ENCODE measurements at regions not wholly inside any gene's neighbourhood (a gene's known extent, or its start where the extent isn't known, plus 50 kb on each side); places are given as distances from the start of the nearest gene placed in this dataset.

DNA sequence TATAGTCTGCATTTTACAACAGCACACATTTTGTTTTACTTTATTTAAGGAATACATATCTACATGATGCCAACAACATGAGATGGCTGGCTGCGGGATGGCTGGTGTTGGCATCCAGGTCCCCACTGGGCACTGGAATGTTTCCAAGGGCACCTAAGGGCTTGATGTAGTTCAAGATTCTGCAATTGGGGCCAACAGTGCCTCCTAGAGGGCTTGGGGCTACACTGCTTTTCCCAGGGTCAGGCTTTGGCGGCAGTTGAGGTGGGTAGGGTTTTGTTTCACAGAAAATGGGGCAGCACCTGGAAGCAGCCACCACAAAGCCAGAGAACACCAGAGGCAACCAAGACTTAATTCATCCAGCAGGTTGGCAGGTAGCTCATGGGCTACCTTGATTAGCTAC is 166.7 kb upstream of the PRNP start:
- H3K4me1 Mint-ChIP-seq = no peaks in the 10 kb centered on the region
- no peaks in the 10 kb centered on the region for H3K36me3 Mint-ChIP-seq
- peaks cover 0 to 5% (median 0%) of the 10 kb centered on the region in 7 donors for H3K9me3 Mint-ChIP-seq
- peaks cover 13 to 44% (median 30%) of the 10 kb centered on the region in 3 donors for H3K27me3 Mint-ChIP-seq
- H3K4me3 Mint-ChIP-seq = no peak overlapping the region
- DNase-seq (no peak), ATAC-seq (ENCODE audit: low read depth in 2 of 2) (no peak)
- no peak overlapping the region for H3K27ac Mint-ChIP-seq

DNA sequence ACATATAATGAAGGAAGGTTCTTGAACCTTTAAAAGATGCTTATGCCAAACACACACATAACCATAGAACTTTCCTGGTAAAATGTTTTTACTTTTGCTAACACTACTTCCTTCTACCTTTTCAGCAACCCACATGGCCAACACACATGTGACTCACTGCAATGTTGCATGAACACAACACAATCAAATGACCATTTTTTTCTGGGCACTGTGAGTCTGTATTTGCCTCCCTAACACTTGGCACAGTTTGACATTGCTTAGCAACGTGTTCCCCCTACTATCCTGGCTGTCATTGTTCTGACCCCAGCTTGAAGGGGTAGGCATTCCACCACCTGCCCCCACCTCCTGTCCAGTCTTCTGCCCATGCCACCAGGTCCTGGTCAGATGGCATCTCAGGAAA is 169.4 kb upstream of the PRNP start:
- Mint-ChIP-seq H3K27me3 (peaks cover 18 to 52% (median 47%) of the 10 kb centered on the region in 3 donors), H3K9me3 (peaks cover 0 to 4% (median 0%) of the 10 kb centered on the region in 7 donors), H3K4me1 (no peaks in the 10 kb centered on the region), H3K36me3 (no peaks in the 10 kb centered on the region), H3K4me3 (no peak overlapping the region), H3K27ac (no peak overlapping the region)
- ATAC-seq (ENCODE audit: low read depth in 2 of 2) (no peak), DNase-seq (no peak)

DNA sequence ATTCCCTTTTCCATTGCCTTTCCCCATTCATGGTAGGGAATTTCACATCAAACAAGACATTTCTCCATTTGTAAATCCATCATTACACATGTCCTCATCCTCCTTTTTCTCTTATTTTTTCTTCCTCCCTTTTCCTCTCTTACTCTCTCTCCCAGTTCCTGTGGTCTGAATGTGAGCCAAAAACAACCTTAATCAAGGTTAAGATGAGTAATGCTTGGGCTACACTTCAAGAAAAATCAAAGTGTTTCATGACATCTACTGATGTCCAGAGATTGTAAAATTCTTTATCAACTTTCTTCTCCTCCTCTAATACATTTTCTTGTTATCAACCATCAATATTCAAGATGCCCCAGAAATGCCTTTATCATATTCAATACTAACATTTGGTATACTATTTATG is 172.5 kb upstream of the PRNP start:
- H3K36me3 Mint-ChIP-seq = peaks cover 0 to 3% of the 10 kb centered on the region in 2 donors
- H3K27ac Mint-ChIP-seq = peak overlapping the region in 1 of 6 donors; percentile 7
- DNase-seq (no peak), ATAC-seq (ENCODE audit: low read depth in 2 of 2) (no peak)
- no peaks in the 10 kb centered on the region for H3K4me1 Mint-ChIP-seq
- peaks cover 18 to 52% (median 52%) of the 10 kb centered on the region in 3 donors for H3K27me3 Mint-ChIP-seq
- no peak overlapping the region for H3K4me3 Mint-ChIP-seq
- peaks cover 0 to 17% (median 11%) of the 10 kb centered on the region in 7 donors for H3K9me3 Mint-ChIP-seq

DNA sequence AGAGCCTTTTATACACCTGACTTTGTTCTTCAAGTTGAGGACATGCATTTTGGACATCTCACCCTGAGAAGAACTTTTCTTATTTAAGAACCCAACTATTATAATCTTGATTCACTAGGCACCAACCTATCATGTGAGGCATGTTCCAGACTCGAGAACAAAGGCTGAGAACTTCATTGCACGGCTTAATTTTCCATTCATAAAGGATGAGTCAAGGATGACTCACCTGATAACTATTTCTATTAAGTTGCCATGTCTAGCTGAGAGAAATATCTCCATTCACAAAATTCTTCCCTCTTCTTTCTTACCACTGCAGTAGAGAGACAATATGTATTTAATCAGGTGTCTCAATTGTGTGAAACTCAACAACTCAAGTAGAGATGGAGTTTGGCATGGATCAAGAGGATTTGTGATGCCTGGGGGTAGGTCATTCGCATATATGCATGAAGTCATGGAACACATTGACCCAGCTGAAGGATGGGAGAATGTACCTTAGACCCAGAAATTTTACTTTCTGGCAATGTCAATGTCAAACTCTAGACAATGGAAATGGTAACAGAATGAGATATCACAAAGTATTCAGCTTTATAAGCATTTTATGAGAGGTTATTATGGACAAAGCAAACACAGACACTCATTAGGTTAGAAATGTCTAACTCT is 173.2 kb upstream of the PRNP start:
- peaks cover 0 to 21% (median 11%) of the 10 kb centered on the region in 7 donors for H3K9me3 Mint-ChIP-seq
- peaks cover 18 to 48% (median 45%) of the 10 kb centered on the region in 3 donors for H3K27me3 Mint-ChIP-seq
- no peak overlapping the region for H3K4me3 Mint-ChIP-seq
- H3K36me3 Mint-ChIP-seq = peaks cover 0 to 3% of the 10 kb centered on the region in 2 donors
- no peaks in the 10 kb centered on the region for H3K4me1 Mint-ChIP-seq
- DNase-seq = no peak
- ATAC-seq (ENCODE audit: low read depth in 2 of 2) = no peak
- H3K27ac Mint-ChIP-seq = no peak overlapping the region

DNA sequence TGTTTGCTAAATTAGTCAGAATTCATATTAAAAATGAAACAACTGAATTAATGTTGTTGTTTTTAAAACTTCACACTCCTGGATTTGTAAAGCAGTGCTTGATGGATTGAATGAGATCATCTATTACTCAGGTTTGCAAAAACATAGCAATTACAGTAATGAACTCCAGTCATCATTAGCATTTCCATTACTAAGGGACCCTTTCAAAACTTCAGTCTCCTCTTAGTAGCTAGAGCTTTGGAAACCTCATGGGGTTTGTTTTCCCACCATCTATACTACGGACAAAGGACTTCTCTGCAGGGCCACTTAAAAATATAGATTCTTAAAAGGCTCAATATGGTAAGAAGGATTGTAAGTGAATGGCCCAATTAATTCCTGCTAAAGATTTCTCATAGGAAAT is 174.5 kb upstream of the PRNP start:
- no peak overlapping the region for H3K27ac Mint-ChIP-seq
- no peak overlapping the region for H3K4me3 Mint-ChIP-seq
- peaks cover 0 to 3% of the 10 kb centered on the region in 2 donors for H3K36me3 Mint-ChIP-seq
- ATAC-seq (ENCODE audit: low read depth in 2 of 2) (no peak), DNase-seq (no peak)
- H3K4me1 Mint-ChIP-seq = no peaks in the 10 kb centered on the region
- H3K27me3 Mint-ChIP-seq = peaks cover 14 to 41% (median 36%) of the 10 kb centered on the region in 3 donors
- H3K9me3 Mint-ChIP-seq = peaks cover 0 to 21% (median 15%) of the 10 kb centered on the region in 7 donors

DNA sequence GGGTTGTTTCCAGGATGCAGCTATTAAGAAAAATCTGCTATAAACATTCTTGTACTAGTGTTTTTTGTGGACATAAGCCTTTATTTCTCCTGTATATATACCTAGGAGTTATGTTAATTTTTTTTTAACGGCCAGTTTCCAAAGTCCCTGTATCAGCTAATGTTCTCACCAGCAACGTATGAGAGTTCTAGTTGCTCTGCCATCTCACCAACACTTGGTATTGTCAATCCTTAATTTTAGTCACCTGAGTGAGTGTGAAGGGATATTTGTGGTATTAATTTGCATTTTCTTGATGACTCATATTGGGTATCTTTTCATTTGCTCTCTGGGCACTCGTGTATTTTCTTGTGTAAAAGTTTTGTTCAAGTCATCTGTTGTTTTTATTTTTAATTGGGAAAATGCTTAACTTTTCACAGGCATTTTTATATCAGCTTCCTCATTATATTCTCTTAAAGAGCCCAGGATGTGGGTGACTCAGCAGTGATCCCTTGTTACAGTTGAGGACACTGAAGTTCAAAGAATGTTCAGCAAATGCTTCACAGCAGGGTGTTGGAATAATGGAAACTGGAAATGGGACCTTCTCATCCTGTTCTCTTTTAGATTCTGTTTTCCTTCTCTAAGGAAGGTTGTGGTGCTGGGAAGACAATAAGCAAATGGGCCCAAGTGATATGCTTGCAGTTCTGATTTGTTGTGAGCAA is 176.3 kb upstream of the PRNP start:
- H3K9me3 Mint-ChIP-seq = peaks cover 0 to 21% (median 15%) of the 10 kb centered on the region in 7 donors
- ATAC-seq (ENCODE audit: low read depth in 2 of 2) (no peak), DNase-seq (no peak)
- peaks cover 0 to 3% of the 10 kb centered on the region in 2 donors for H3K36me3 Mint-ChIP-seq
- no peak overlapping the region for H3K27ac Mint-ChIP-seq
- H3K4me1 Mint-ChIP-seq = no peaks in the 10 kb centered on the region
- H3K4me3 Mint-ChIP-seq = no peak overlapping the region
- peaks cover 9 to 46% (median 31%) of the 10 kb centered on the region in 3 donors for H3K27me3 Mint-ChIP-seq

DNA sequence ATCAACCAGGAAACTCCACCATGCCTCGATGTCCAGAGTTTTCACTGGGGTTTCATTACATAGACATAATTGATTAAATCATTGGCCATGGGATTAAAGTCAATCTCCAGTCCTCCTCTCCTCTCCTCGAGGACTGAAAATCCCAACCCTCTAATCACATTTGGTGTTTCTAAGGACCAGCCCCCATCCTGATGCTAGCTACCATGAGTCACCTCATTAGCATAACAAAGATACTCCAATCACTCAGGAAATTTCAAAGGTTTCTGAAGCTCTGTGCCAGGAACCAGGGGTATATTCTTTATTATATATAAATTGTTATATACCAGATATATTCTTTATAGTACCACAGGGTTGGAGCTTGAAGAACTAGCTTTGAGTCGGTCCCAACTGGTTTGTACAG is 177.5 kb upstream of the PRNP start:
- Mint-ChIP-seq H3K27me3 (peaks cover 5 to 48% (median 31%) of the 10 kb centered on the region in 3 donors), H3K4me1 (no peaks in the 10 kb centered on the region), H3K9me3 (peaks cover 0 to 21% (median 15%) of the 10 kb centered on the region in 7 donors), H3K36me3 (peaks cover 0 to 3% of the 10 kb centered on the region in 2 donors), H3K27ac (no peak overlapping the region), H3K4me3 (no peak overlapping the region)
- ATAC-seq (ENCODE audit: low read depth in 2 of 2) (no peak), DNase-seq (no peak)

DNA sequence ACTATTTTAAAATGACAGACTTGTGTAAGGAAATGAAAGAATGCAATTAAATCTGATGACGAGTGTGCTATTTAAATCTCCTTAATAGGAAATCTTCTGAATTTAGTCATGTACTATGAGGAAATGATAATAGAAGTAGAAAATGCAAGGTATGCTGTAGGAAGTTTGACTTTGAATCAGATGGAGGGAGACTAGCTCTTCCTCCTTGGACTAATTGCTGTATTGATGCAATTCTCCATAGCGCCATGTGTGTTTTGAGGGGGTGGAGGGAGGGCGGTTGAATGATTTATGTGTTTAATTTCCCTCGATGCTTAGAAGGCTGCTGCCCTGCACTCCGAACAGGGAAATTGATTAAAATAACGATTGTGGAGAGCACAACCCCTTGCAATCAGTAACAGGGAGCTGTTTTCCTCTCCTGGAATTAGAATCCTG is 179.0 kb upstream of the PRNP start:
- H3K27ac Mint-ChIP-seq = no peak overlapping the region
- H3K9me3 Mint-ChIP-seq = peaks cover 0 to 21% (median 15%) of the 10 kb centered on the region in 7 donors
- H3K27me3 Mint-ChIP-seq = peaks cover 5 to 35% (median 27%) of the 10 kb centered on the region in 3 donors
- H3K4me1 Mint-ChIP-seq = no peaks in the 10 kb centered on the region
- DNase-seq (no peak), ATAC-seq (ENCODE audit: low read depth in 2 of 2) (no peak)
- peaks cover 0 to 3% of the 10 kb centered on the region in 2 donors for H3K36me3 Mint-ChIP-seq
- H3K4me3 Mint-ChIP-seq = no peak overlapping the region

DNA sequence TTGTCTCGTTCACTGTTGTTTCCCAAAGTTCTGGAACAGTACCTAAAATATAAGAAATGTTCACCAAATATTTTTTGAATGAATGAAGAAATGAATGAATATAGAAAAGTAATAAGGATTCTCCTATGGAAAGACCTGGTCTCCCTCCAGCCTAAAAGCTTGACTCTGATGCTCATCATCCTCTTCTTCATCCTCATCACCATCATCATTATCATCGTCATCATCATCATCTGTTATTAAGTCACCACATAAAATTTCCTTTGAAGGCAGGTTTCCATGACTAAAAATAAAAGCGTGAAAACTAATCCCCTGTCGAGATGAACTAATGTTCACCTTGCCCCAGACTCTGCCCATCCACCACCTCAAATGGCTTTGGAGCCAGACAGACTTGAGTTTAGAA is 181.4 kb upstream of the PRNP start:
- DNase-seq (no peak), ATAC-seq (ENCODE audit: low read depth in 2 of 2) (no peak)
- Mint-ChIP-seq H3K36me3 (no peaks in the 10 kb centered on the region), H3K9me3 (peaks cover 4 to 21% (median 14%) of the 10 kb centered on the region in 7 donors), H3K27ac (no peak overlapping the region), H3K27me3 (peaks cover 9 to 27% (median 20%) of the 10 kb centered on the region in 3 donors), H3K4me1 (no peaks in the 10 kb centered on the region), H3K4me3 (no peak overlapping the region)

DNA sequence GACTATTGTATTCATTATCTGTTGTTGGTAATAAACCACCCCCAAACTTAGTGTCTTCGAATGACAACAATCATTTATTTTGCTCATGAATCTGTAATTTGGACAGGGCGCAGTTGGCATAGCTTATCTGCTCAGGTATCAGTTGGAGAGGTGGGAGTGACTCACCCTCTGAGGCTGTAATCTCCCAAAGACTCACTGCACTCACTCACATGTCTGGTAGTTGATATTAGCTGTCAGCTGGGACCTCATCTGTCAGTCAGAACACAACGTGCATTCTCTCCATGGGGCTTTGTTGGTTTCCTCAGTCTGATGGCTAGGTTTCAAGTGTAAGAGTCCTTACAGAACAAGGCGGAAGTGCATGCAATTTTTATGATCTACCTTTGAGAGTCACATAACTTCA is 183.5 kb upstream of the PRNP start:
- Mint-ChIP-seq H3K9me3 (peaks cover 4 to 13% (median 9%) of the 10 kb centered on the region in 7 donors), H3K4me3 (no peak overlapping the region), H3K27ac (no peak overlapping the region), H3K36me3 (no peaks in the 10 kb centered on the region), H3K27me3 (peaks cover 9 to 40% (median 25%) of the 10 kb centered on the region in 3 donors), H3K4me1 (no peaks in the 10 kb centered on the region)
- DNase-seq = no peak
- no peak for ATAC-seq (ENCODE audit: low read depth in 2 of 2)

DNA sequence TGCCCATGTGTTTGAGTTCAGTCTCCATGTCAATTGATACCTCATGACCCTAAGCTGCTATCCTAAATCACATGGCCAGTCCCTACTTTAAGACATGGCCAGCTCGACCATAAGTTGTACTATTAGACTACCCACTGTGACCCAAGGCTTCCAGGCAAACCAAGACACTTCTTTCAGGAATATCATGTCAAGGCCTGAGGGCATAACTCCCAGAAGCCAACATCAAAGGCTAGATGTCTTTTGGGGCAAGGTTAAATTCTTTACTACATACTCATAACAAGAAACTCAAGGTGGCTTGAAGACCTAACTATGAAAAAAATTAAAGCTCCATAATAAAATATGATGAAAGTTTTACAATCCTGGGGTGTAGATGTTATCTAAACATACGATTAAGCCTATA is 192.9 kb upstream of the PRNP start:
- H3K36me3 Mint-ChIP-seq = no peaks in the 10 kb centered on the region
- H3K9me3 Mint-ChIP-seq = peaks cover 0 to 11% (median 6%) of the 10 kb centered on the region in 7 donors
- DNase-seq = no peak
- ATAC-seq (ENCODE audit: low read depth in 2 of 2) = no peak
- H3K27me3 Mint-ChIP-seq = peaks cover under 1 to 16% (median 8%) of the 10 kb centered on the region in 3 donors
- H3K4me1 Mint-ChIP-seq = no peaks in the 10 kb centered on the region
- H3K27ac Mint-ChIP-seq = no peak overlapping the region
- H3K4me3 Mint-ChIP-seq = no peak overlapping the region

DNA sequence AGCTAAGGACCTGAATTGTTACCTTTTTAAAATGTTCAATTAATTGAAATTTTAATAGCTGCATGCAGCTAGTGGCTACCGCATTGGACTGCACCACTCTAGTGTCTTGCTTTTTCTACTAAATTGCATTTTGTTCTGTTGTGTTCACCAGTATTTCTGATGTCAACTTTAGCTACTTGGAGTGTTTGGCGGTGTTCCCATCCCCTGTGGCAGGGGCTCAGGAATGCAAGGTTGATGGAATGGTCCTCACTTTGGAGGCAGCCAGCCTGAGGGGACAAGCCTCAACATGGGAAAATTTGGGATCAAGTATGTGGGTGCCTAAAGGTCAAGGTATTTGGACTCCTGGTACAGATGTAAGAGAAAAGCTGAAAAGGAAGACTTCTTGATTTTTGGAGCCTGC is 194.6 kb upstream of the PRNP start:
- DNase-seq = no peak
- no peak overlapping the region for H3K27ac Mint-ChIP-seq
- H3K36me3 Mint-ChIP-seq = no peaks in the 10 kb centered on the region
- no peak overlapping the region for H3K4me3 Mint-ChIP-seq
- peaks cover 6 to 27% (median 12%) of the 10 kb centered on the region in 3 donors for H3K27me3 Mint-ChIP-seq
- H3K4me1 Mint-ChIP-seq = no peaks in the 10 kb centered on the region
- H3K9me3 Mint-ChIP-seq = peaks cover 0 to 6% (median 0%) of the 10 kb centered on the region in 7 donors
- ATAC-seq (ENCODE audit: low read depth in 2 of 2) = no peak

DNA sequence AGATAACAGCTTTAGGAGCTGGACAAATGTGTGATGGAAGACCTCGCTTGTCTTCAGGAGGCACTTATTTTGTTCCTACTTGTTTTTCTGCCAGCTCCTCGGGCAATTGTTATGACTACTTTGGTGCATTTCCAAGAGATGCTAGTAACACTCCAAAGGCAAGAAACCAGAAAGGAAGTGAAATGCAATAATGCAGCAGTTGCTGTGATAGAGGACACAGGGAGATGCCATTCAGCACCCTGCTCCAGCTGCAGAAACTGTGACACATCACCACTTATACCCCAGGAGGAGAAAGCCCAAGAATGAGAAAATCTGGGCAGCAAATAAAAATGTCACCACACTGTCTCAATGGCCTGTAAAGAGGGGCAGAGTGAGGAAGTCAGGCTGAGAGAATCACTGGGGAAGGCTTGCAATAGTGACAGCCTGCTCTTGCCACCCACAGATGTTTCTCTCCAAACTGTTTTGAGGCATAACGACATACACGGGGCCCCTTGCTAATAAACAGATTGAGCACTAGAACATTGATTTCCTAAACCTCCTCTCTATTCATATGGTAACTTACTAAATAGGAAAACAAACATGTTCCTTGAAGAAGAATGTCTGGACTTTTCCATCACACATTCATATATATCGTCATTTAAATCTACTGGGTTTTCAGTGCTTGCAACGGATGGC is 195.5 kb upstream of the PRNP start:
- no peaks in the 10 kb centered on the region for H3K36me3 Mint-ChIP-seq
- ATAC-seq (ENCODE audit: low read depth in 2 of 2) (no peak), DNase-seq (no peak)
- H3K27ac Mint-ChIP-seq = no peak overlapping the region
- peaks cover 0 to 6% (median 0%) of the 10 kb centered on the region in 7 donors for H3K9me3 Mint-ChIP-seq
- H3K27me3 Mint-ChIP-seq = peaks cover 7 to 29% (median 12%) of the 10 kb centered on the region in 3 donors
- no peaks in the 10 kb centered on the region for H3K4me1 Mint-ChIP-seq
- H3K4me3 Mint-ChIP-seq = no peak overlapping the region
